ENCODE measurements at regions not wholly inside any gene's neighbourhood (a gene's known extent, or its start where the extent isn't known, plus 50 kb on each side); places are given as distances from the start of the nearest gene placed in this dataset.

DNA sequence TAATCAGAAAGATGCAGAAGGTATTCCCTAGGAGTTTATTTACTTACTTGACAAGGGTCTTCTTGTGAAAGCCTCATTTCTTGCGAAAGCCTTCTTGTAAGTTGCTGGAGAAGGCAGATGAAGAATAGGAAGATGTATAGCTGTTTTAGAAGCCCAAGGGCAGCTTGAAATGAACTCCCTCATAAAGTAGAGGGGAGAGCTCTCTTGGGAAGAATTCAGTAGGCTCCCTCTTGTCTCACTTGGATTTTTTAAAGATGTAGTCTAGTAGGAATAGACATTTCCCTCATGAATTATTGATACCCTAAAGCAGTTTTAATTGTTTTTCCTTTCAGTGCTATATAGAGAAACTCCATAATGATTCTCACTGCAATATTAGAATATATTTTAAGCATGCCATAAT, 639.2 kb upstream of the CXADR start:
- no peak overlapping the region for H3K4me3 ChIP-seq (ENCODE audit: low read depth, low read length)
- in situ Hi-C loops (cut with HindIII; ENCODE audit: low sequenced_read_pairs), result no loop called here
- TF ChIP-seq, protein P1, sequence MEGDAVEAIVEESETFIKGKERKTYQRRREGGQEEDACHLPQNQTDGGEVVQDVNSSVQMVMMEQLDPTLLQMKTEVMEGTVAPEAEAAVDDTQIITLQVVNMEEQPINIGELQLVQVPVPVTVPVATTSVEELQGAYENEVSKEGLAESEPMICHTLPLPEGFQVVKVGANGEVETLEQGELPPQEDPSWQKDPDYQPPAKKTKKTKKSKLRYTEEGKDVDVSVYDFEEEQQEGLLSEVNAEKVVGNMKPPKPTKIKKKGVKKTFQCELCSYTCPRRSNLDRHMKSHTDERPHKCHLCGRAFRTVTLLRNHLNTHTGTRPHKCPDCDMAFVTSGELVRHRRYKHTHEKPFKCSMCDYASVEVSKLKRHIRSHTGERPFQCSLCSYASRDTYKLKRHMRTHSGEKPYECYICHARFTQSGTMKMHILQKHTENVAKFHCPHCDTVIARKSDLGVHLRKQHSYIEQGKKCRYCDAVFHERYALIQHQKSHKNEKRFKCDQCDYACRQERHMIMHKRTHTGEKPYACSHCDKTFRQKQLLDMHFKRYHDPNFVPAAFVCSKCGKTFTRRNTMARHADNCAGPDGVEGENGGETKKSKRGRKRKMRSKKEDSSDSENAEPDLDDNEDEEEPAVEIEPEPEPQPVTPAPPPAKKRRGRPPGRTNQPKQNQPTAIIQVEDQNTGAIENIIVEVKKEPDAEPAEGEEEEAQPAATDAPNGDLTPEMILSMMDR (IDR thresholded peaks at IDR 0.05; ENCODE audit: low read depth, low read length, missing control alignments), result no peak
- DNase-seq (ENCODE audit: low read depth), result no peak

GRCh38 chr21:16879479-16879878, 633.4 kb upstream of the CXADR start:
- DNase-seq (ENCODE audit: low read depth), result no peak
- TF ChIP-seq, protein P1 (IDR thresholded peaks at IDR 0.05; ENCODE audit: low read depth, low read length, missing control alignments), result no peak
- no peak overlapping the region for H3K4me3 ChIP-seq (ENCODE audit: low read depth, low read length)
- in situ Hi-C loops (cut with HindIII; ENCODE audit: low sequenced_read_pairs), result no loop called here

DNA sequence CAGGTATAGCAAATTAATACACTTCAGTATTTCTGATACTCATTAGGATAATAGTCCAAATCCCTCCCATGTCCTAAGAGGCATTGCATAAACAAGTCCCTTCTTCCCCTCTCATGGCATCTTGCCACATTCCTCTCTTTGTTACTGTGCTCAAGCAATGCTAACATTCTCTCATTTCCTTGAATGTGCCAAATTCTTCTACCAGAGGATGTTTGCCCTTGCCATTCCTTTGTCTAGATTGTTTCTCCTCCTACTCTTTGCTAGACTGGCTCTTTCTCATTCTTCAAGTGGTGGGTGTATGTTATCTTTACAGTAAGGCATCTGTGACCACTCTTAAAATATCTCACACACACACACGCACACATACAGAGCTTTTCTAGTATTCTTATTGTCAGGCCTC, 621.0 kb upstream of the CXADR start:
- TF ChIP-seq, protein P1 (IDR thresholded peaks at IDR 0.05; ENCODE audit: low read depth, low read length, missing control alignments), result no peak
- no peak overlapping the region for H3K4me3 ChIP-seq (ENCODE audit: low read depth, low read length)
- peak; percentile 88 for DNase-seq (ENCODE audit: low read depth)
- in situ Hi-C loops (cut with HindIII; ENCODE audit: low sequenced_read_pairs), result no loop called here

DNA sequence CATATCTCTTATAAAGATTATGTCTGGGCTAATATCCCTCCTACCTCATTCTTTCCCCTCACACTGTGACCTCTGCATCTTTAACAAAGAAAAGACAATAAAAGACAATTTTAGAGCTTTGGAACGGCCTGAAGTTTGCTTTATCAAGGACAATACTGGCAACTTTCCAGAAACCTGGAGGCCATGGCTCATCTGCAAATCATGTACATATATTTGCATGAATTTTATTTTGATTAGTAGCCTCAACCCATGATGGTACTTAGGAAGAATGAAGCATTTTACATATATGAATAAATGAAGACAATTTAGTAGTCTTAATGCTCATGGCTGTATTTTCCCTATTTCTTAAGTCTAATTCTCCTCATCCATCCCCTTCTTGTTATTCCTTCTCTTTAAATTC, 612.2 kb upstream of the CXADR start:
- TF ChIP-seq, protein P1 (IDR thresholded peaks at IDR 0.05; ENCODE audit: low read depth, low read length, missing control alignments), result no peak
- DNase-seq (ENCODE audit: low read depth), result no peak
- in situ Hi-C loops (cut with HindIII; ENCODE audit: low sequenced_read_pairs), result no loop called here
- no peak overlapping the region for H3K4me3 ChIP-seq (ENCODE audit: low read depth, low read length)

DNA sequence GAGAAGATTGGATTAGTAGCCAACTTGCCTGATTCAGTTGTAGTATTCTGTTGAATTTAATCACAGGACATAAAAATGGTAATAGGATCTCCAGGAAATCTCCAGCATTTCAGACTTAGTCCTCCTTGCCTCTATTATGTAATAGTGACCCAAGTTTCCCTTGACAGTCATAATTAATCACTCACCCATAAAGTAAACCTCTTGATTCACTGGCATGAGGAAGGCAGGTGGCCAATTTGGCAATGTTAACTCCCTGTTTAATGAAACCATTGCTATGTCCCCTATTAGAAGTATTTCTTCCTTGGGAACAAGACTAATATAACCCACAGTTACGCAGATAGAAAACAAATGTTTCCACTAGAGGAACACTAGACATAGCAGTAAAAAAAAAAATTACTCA, 604.8 kb upstream of the CXADR start:
- no peak overlapping the region for H3K4me3 ChIP-seq (ENCODE audit: low read depth, low read length)
- DNase-seq (ENCODE audit: low read depth), result peak; percentile 31
- TF ChIP-seq, protein P1 (IDR thresholded peaks at IDR 0.05; ENCODE audit: low read depth, low read length, missing control alignments), result no peak
- in situ Hi-C loops (cut with HindIII; ENCODE audit: low sequenced_read_pairs), result no loop called here

GRCh38 chr21:16910435-16911165, 602.2 kb upstream of the CXADR start:
- DNase-seq (ENCODE audit: low read depth), result no peak
- H3K4me3 ChIP-seq (ENCODE audit: low read depth, low read length), result no peak overlapping the region
- in situ Hi-C loops (cut with HindIII; ENCODE audit: low sequenced_read_pairs), result no loop called here
- TF ChIP-seq, protein P1 (IDR thresholded peaks at IDR 0.05; ENCODE audit: low read depth, low read length, missing control alignments), result no peak

Measured in astrocyte of the cerebellum (primary cell).